C4-2B (cell line): ENCODE measurements at regions not wholly inside any gene's neighbourhood (a gene's known extent, or its start where the extent isn't known, plus 50 kb on each side); places are given as distances from the start of the nearest gene placed in this dataset.

Experiments used
- ZFX ChIP-seq: fragments of 450-650 bp; IDR thresholded peaks from 2 replicates; pipeline ENCODE4 v1.6.1; 2017
- TF ChIP-seq, protein P1 (sequence below): fragments of 450-650 bp; conservative IDR thresholded peaks from 2 replicates; pipeline ENCODE4 v1.5.1; 2017; ENCODE audit warnings: mild to moderate bottlenecking

- TF ChIP-seq, protein P1, sequence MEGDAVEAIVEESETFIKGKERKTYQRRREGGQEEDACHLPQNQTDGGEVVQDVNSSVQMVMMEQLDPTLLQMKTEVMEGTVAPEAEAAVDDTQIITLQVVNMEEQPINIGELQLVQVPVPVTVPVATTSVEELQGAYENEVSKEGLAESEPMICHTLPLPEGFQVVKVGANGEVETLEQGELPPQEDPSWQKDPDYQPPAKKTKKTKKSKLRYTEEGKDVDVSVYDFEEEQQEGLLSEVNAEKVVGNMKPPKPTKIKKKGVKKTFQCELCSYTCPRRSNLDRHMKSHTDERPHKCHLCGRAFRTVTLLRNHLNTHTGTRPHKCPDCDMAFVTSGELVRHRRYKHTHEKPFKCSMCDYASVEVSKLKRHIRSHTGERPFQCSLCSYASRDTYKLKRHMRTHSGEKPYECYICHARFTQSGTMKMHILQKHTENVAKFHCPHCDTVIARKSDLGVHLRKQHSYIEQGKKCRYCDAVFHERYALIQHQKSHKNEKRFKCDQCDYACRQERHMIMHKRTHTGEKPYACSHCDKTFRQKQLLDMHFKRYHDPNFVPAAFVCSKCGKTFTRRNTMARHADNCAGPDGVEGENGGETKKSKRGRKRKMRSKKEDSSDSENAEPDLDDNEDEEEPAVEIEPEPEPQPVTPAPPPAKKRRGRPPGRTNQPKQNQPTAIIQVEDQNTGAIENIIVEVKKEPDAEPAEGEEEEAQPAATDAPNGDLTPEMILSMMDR: no peak
- no peak for TF ChIP-seq ZFX
Observed at GRCh38 chr13:59459972-59460371, 703.8 kb downstream of the DIAPH3 start.
